Endodermal cell (in vitro differentiated cells): ENCODE measurements at regions not wholly inside any gene's neighbourhood (a gene's known extent, or its start where the extent isn't known, plus 50 kb on each side); places are given as distances from the start of the nearest gene placed in this dataset.
A peak's percentile ranks its signal among the peaks of the same experiment; 100 is the strongest.

Experiments
- DNase-seq: peaks from one replicate; pipeline ENCODE4 v3.0.0-alpha.2; 2017
- H3K27ac ChIP-seq: 2 replicates; pipeline ENCODE4 v1.5.1; 2013; ENCODE audit warnings: mild to moderate bottlenecking, low read depth, low read length, moderate library complexity
- H3K27me3 ChIP-seq: 2 replicates; pipeline ENCODE4 v1.6.1; 2013; ENCODE audit warnings: mild to moderate bottlenecking, low read length, moderate library complexity; ENCODE audit not compliant: insufficient read depth, control insufficient read depth, poor library complexity, severe bottlenecking
- H3K36me3 ChIP-seq: 2 replicates; pipeline ENCODE4 v1.7.0; 2013; ENCODE audit warnings: mild to moderate bottlenecking, low read length, moderate library complexity; ENCODE audit not compliant: control insufficient read depth, insufficient read depth
- H3K4me1 ChIP-seq: one replicate; pipeline ENCODE4 v1.7.0; 2013; ENCODE audit warnings: low read length; ENCODE audit not compliant: control insufficient read depth, insufficient read depth
- H3K4me3 ChIP-seq: 2 replicates; pipeline ENCODE4 v1.5.1; 2013; ENCODE audit warnings: mild to moderate bottlenecking, low read length, moderate library complexity
- H3K9ac ChIP-seq: 2 replicates; pipeline ENCODE4 v1.6.1; 2013; ENCODE audit warnings: mild to moderate bottlenecking, low read length, moderate library complexity; ENCODE audit not compliant: poor library complexity, severe bottlenecking; ENCODE audit errors: extremely low read depth
- H3K9me3 ChIP-seq: 2 replicates; pipeline ENCODE4 v1.6.1; 2013; ENCODE audit warnings: mild to moderate bottlenecking, low read length, moderate library complexity; ENCODE audit not compliant: control insufficient read depth
- H3K27ac Mint-ChIP-seq: 2 replicates; pipeline ENCODE4 v1.8.0; 2020; ENCODE audit warnings: mixed read lengths
- H3K27me3 Mint-ChIP-seq: 2 replicates; pipeline ENCODE4 v1.8.0; 2021; ENCODE audit warnings: mild to moderate bottlenecking, mixed read lengths; ENCODE audit not compliant: insufficient read depth
- H3K36me3 Mint-ChIP-seq: 2 replicates; pipeline ENCODE4 v1.8.0; 2020; ENCODE audit warnings: low read depth, mixed read lengths
- H3K4me1 Mint-ChIP-seq: 2 replicates; pipeline ENCODE4 v1.8.0; 2020; ENCODE audit warnings: mixed read lengths
- H3K4me3 Mint-ChIP-seq: 2 replicates; pipeline ENCODE4 v1.8.0; 2020; ENCODE audit warnings: mild to moderate bottlenecking, moderate library complexity, mixed read lengths
- H3K9me3 Mint-ChIP-seq: 2 replicates; pipeline ENCODE4 v1.8.0; 2020; ENCODE audit warnings: mild to moderate bottlenecking, mixed read lengths
- CTCF ChIP-seq: fragments of 200-600 bp; sonication (generic); conservative IDR thresholded peaks from 2 replicates; pipeline ENCODE4 v1.5.0; 2021; ENCODE audit warnings: antibody characterized with exemption, mild to moderate bottlenecking
- WGBS, 2 experiments: methylation state at CpG; one replicate each; pipeline versions ENCODE4 v1.1.5 to v1.1.7; 2013; ENCODE audit warnings: missing lambda C conversion rate in 2 of 2, mixed read lengths in 1 of 2; ENCODE audit not compliant: insufficient coverage in 1 of 2, insufficient read length in 1 of 2; 5-methylcytosine and 5-hydroxymethylcytosine counted together

- peaks cover 12% of the 10 kb centered on the region for H3K27me3 Mint-ChIP-seq
- H3K4me3 Mint-ChIP-seq, result no peak overlapping the region
- no peak overlapping the region for H3K4me3 ChIP-seq
- no peak for DNase-seq
- H3K27ac ChIP-seq, result peak overlapping the region; percentile 82
- no peak for TF ChIP-seq CTCF
- WGBS, 2 experiments, result 67 to 90% methylated on average over 1 to 2 of the region's 2 CpGs
- no peaks in the 10 kb centered on the region for H3K27me3 ChIP-seq
- H3K9ac ChIP-seq, result no peak overlapping the region
- H3K9me3 Mint-ChIP-seq, result no peaks in the 10 kb centered on the region
- no peaks in the 10 kb centered on the region for H3K36me3 ChIP-seq
- H3K4me1 ChIP-seq, result peaks cover 22% of the 10 kb centered on the region
- H3K4me1 Mint-ChIP-seq, result peaks cover 52% of the 10 kb centered on the region
- H3K9me3 ChIP-seq, result no peaks in the 10 kb centered on the region
- H3K36me3 Mint-ChIP-seq, result no peaks in the 10 kb centered on the region
- H3K27ac Mint-ChIP-seq, result no peak overlapping the region
Observed at GRCh38 chr18:24982831-24983230, 369.1 kb downstream of the ZNF521 start.

GRCh38 chr18:24983566-24984139, 368.3 kb downstream of the ZNF521 start:
- Mint-ChIP-seq H3K27ac (no peak overlapping the region), H3K27me3 (peaks cover 12% of the 10 kb centered on the region), H3K36me3 (no peaks in the 10 kb centered on the region), H3K4me1 (peaks cover 53% of the 10 kb centered on the region), H3K9me3 (no peaks in the 10 kb centered on the region), H3K4me3 (no peak overlapping the region)
- 43 to 49% methylated on average over 7 to 8 of the region's 8 CpGs for WGBS, 2 experiments
- Histone ChIP-seq H3K9me3 (no peaks in the 10 kb centered on the region), H3K9ac (no peak overlapping the region), H3K4me3 (no peak overlapping the region), H3K4me1 (peaks cover 24% of the 10 kb centered on the region), H3K27ac (peak overlapping the region; percentile 82), H3K27me3 (no peaks in the 10 kb centered on the region), H3K36me3 (no peaks in the 10 kb centered on the region)
- DNase-seq, result peak; percentile 80
- no peak for TF ChIP-seq CTCF

- Mint-ChIP-seq H3K27me3 (peaks cover 12% of the 10 kb centered on the region), H3K9me3 (no peaks in the 10 kb centered on the region), H3K27ac (no peak overlapping the region), H3K36me3 (no peaks in the 10 kb centered on the region), H3K4me3 (no peak overlapping the region), H3K4me1 (peaks cover 44% of the 10 kb centered on the region)
- no peak overlapping the region for H3K9ac ChIP-seq
- no peaks in the 10 kb centered on the region for H3K9me3 ChIP-seq
- H3K36me3 ChIP-seq, result no peaks in the 10 kb centered on the region
- H3K27ac ChIP-seq, result no peak overlapping the region
- H3K27me3 ChIP-seq, result no peaks in the 10 kb centered on the region
- 79 to 91% methylated on average over 3 to 4 of the region's 4 CpGs for WGBS, 2 experiments
- no peak for TF ChIP-seq CTCF
- H3K4me3 ChIP-seq, result no peak overlapping the region
- H3K4me1 ChIP-seq, result peaks cover 16% of the 10 kb centered on the region
- DNase-seq, result no peak
Observed at GRCh38 chr18:24985586-24985985, 366.4 kb downstream of the ZNF521 start.
